NCI-H187 treated with DMSO at 0.1 percent for 48 hours (cell line): ENCODE measurements at regions not wholly inside any gene's neighbourhood (a gene's known extent, or its start where the extent isn't known, plus 50 kb on each side); places are given as distances from the start of the nearest gene placed in this dataset.
"Not testable (repeated sequence)": the region's sequence is repeated elsewhere in the genome, so short reads cannot be mapped to it uniquely, and the experiment has no call there.

Experiments
- DNase-seq: peaks from one replicate; lab custom pipeline; 2025; lab: John Stamatoyannopoulos, UW

DNA sequence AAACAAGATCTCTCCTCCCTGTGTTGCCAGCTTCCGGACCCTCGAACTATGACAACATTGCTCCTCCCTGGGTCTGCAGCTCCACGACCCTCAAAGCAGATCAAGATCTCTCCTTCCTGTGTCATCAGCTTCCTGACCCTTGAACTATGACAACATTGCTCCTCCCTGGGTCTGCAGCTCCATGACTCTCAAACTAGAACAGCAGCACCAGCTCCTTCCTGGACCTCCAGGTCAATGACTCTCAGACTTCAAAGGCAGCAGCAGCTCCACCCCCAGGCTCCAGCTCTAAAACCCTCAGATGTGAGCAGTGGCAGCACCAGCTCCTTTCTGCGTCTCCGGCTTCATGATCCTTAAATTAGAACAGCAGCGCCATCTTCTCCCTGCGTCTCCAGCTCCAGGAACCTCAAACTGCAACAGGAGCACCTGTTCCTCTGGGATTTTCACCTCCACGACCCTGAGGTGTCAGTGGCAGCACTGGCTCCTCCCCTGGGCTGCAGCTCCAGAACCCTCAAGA is 341.0 kb upstream of the SULF2 start:
- DNase-seq, result no peak

DNA sequence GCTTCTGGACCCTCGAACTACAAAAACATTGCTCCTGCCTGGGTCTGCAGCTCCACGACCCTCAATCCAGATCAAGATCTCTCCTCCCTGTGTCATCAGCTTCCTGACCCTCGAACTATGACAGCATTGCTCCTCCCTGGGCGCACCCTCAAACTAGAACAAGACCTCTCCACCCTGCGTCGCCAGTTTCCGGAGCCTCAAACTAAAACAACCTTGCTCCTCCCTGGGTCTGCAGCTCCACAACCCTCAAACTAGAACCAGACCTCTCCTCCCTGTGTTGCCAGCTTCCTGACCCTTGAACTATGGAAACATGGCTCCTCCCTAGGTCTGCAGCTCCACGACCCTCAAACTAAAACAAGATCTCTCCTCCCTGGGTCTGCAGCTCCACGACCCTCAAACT is 339.7 kb upstream of the SULF2 start:
- DNase-seq, result no peak

DNA sequence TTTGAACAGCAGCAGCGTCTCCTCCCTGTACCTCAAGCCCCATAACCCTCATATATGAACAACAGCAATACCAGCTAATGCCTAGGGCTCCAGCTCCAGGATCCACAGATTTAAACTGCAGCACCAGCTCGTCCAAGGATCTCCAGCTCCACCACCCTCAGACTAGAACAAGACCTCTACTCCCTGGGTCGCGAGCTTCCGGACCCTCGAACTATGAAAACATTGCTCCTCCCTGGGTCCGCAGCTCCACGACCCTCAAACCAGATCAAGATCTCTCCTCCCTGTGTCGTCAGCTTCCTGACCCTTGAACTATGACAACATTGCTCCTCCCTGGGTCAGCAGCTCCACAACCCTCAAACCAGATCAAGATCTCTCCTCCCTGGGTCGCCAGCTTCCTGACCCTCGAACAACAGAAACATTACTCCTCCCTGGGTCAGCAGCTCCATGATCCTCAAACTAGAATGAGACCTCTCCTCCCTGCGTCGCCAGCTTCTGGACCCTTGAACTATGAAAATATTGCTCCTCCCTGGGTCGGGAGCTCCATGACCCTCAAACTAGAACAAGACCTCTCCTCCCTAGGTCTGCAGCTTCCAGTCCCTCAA is 339.0 kb upstream of the SULF2 start:
- DNase-seq, result no peak

DNA sequence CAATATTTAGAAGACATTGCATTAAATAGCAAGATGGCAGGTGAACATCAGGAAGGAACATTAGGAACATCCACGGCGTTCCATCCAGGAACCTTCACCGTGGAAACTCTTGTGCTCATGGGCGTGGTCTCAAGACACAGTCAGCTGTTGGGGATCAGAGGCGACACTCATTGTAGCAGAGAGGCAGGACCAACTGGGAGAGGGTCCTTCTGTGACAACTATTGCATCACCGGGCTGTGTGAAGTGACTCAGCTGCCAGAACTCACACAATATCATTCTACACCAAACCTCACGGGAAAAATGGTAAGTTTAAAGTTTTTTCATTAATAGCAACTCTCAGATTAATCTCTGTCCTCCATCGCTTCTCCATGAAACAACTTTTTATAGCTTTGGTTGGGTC is 334.8 kb upstream of the SULF2 start:
- DNase-seq, result no peak

DNA sequence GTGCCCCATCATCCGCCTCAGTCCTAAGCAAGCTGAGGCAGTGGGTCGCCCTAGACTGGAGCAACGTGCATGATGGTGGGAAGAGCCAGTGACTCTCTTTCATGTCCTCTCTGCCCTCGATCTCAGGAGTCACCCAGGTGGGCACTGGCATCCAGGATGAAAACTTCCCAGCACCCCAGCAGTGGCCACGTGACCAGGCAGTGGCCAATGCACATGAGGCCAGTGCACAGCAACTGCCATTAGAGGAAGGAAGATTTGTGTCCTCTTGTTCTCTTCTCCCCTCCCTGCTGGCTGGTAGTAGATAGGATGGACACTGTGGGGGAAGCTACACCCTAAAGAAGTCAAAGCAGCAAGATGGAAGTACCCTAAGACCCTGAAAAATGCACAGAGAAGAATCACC is 334.1 kb upstream of the SULF2 start:
- not testable (repeated sequence) for DNase-seq

DNA sequence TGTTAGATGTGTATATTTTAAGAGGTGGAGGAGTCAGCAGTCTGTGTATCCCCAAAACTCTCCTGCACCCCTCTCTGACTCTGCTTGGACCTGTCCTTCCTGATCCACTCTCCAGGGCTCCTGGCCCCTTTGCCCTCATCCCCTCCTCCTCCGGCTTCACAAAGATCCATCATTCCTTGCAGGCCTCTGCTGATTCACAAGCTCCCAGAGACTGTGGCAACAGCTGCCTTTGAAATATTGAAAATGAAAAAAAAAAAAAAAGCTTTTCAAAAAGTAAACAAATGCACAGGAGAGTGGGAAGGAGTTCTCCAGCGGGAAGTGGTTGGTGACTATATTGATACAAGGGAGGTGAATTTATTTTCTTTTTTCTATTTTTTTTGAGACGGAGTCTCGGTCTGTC is 330.2 kb upstream of the SULF2 start:
- no peak for DNase-seq

DNA sequence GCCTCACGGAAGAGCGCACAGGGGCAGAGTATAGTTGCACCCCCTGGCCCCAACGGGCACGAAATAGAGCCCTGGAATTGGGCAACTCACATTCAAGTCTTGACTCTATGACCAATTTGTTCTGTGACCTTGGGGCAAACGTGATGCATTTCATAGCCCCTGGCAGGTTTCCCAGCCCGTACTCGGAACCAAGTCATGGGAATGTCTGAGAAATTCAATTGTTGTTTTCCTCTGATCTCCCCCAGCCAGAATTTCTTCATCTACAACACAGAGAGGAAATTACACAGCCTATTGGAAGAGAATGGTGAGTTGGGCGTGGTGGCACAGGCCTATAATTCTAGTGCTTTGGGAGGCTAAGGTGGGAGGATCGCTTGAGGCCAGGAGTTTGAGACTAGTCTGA is 322.3 kb upstream of the SULF2 start:
- no peak for DNase-seq

DNA sequence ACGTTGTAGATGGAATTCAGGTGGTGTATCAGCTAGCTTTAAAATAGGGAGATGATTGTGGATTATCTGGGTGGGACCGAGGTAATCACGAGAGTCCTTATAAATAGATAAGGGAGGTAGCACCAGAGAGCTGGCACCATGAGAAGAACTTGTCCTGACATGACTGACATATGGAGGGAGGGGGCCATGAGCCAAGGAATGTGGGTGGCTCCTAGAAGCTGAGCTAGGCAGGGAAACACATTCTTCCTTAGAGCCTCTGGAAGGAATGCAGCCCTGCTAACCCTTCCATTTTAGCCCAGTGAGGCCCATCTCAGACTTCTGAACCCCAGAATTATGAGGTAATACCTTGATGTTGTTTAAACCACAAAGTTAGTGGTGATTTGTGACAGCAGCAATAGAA is 321.1 kb upstream of the SULF2 start:
- no peak for DNase-seq

DNA sequence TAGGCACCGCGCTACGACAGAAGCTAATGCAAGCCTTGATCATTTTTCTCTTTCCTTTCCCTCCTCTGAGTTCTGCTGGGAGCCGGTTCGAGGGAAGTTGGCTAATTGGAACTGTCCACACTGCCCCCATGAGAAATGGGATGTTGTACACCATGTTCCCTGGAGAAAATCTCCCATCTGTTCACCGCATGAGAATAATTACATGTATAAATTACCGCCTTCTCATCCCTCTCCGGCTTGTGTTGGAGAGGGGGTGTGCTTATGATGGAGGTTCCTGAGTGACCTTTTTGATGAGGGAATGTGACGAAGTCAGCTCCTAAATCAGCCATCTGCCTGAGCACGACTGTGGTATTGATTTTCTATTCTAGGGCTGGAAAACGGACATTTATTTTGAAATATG is 320.2 kb upstream of the SULF2 start:
- no peak for DNase-seq

DNA sequence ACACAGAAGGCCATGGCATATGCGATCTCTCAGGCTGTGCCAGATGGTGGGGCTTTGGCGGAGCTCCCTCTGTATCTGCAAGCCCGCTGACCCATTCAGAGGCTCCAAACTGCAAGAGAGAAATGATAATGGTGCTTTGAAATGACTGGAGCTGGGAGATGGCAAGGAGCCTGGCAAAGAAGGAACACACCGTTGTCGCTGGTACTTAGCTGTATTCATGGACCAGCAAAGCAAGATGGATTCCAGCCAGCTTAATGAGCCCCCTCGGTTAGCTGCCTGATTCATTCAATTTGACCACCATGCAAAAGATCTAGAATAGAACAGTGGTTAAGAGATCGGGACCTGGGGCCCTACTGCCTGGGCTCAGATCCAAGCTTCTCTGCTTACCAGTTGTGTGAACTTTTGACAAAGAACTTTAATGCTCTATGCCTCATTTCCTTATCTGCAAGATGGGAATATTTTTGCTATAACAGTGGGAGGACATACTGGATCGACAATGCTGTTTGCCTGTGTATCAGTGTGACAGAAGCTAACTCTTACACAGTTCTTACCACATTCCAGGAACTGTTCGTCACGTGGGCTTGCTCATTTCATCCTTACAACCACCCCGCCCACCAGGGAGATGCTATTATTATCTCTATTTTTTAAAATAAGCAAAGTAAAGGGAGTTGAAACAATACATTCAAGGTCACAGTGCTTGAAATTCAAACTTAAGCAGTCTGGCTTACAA is 317.8 kb upstream of the SULF2 start:
- no peak for DNase-seq

DNA sequence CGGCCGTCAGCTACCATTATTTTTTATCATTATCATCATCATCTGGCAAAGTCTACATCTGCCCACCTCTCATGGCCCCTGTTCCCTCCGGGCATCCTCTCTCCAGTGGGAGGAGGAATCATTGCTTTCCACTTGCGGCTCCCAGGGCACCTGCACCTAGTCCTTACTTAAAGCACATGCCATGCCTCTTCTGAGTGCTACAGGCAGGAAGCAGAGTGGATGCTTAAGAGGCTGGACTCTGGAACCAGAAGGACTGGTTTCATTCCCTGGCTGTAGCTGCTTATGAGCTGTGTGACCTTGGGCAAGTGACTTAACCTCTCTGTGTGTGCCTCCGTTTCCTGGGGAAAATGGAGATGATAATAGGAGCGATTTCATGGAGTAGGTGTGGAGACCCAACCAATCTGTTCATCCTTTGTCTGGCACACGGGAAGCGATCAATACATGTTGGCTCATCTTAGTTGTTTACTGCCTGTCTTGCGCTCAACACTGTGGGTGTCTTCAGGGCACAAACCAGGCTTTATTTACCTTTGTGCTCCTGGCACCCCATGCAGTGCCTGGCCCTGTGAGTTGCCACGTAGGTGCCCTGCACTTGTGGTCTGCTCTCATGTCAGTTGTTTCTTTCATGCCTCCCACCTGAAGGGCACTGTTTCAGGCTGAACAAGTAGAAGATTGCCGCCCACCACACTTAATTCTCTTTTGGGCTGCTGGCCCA is 317.0 kb upstream of the SULF2 start:
- no peak for DNase-seq

DNA sequence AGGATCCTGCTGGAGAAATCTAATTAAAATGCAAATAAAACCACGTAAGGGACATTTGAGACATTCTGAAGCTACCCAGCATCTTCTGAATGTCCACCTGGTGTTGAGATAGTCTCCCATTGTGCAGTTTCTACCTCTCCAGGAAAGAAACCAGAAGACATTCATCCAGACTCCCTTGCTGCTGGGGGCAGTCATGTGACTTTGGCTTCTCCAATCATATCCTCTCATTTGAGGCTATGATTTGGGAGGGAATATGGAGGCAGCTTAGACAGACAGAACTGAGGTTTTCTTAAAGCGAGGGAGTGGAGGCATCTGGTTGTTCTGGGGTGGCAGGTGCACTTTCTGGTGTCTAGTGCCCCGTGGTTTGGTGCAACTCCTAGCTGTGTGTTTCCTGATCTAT is 315.2 kb upstream of the SULF2 start:
- DNase-seq, result no peak

DNA sequence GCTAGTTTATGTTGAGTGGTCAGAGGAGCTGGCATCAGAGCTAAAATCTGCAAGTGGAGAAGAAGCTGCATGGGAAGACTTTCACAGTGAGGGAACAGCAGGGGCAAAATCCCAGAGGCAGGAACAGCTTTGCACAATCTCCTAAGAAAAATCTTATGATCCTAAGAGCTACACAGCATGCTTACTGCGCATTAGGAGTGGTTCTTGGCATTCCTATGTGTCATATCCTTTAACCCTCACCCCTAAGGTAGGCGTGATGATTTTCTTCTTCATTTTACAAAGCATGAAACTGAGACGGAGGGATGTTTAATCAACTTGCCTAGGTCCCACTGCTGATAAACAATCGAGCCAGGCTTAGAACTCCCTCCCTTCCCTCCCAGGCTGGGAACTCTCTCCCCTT is 313.6 kb upstream of the SULF2 start:
- no peak for DNase-seq

DNA sequence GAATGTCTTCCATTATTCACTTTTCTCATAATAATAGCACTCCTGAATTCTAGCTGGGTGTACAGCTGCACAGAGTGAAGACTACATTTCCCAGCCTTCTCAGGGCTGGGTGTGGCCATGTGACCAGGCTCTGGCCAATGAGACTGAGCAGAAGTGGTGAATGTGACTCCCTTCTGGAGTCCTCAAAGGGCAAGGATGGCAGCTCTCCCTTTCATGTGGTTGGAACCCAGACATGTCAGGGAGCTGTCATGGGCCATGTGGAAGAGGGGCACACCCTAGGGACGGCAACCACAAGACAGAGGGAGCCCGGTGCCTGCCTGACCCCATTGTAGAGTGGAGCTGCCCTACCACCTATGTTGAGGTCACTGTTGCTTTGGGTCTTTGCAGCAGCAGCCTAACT is 312.8 kb upstream of the SULF2 start:
- DNase-seq, result no peak

DNA sequence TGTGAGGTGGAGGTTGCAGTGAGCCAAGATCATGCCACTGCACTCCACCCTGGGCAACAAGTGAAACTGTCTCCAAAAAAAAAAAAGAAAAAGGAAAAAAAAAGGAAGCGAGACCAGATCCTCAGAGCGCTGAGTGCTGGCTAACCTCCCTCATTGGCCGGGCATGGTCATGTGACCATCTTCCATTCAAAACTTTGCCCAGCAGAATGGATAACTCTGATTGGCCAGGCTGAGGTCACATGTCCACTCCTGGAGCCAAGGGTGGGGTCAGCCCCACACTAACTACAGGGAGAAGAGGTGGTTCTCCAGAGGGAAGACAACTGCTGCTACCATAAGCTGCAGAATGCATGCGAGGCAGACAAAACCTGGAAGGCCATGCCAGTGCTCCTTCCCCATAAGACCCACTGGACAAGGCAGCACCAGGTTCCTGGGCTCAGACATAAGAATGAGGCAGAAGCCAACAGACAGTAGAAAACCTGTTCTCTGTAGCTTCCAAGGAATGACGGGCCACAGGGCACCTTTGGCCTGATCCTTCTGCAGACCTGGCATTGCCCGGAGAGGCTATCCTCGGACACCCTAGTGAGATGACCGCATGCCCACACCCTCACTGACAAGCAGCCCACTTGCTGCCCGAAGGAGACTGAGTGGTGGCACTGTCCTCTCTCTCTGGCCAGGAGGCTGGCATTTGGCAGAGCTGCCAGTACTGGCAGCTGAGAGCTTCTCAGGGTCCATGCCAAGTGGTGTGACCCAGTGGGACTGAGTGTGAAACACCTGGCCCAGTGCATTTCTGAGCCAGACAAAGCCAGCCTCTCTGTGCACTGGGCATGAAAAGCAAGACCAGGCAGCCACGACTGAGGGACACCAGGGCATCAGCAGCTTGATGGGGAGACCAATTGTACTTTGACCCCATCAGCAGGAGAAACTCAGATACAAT is 311.9 kb upstream of the SULF2 start:
- no peak for DNase-seq

DNA sequence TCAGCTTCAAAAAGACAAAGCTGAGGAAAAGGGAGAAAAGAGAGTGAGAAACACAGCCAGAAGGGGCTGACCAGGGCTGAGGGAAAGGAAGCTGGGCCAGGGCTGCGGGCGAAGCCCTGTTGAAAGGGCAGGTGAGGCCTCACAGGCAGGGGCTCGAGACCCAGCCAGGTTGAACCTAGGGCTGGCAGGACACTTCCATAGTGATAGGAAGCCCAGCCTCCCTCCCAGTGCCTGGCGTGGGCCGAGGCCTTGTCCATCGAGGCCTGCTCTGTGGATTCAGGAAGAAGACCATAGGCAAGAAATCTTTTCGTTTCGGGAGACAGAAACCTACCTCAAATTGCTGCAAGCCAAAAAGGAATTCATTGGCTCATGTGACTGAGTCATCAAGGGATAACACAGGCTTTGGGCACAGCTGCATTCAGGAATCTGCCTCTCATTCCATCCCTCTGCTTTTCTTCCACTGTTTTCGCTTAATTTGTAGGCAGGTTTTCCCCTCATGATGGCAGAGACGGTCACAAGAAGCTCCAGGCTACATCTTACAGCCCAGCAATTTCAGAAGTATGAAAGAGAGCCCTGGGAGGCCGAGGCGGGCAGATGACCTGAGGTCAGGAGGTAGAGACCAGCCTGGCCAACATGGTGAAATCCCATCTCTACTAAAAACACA is 311.1 kb upstream of the SULF2 start:
- no peak for DNase-seq

DNA sequence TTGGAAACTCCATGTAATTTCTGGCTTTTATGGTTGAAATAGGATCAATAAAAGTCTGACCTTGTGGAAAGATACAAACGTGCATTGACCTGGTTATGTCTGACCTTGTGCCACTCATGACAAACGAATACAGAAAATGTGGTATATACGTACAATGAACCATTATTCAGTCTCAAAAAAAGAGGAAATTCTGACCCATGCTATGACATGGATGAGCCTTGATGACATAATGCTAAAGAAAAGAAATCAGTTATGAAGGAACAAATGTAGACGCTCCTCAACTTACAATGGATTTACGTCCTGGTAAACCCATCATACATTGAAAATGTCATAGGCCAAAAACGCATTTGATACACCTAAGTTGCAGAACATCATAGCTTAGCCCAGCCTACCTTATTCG is 309.7 kb upstream of the SULF2 start:
- no peak for DNase-seq

DNA sequence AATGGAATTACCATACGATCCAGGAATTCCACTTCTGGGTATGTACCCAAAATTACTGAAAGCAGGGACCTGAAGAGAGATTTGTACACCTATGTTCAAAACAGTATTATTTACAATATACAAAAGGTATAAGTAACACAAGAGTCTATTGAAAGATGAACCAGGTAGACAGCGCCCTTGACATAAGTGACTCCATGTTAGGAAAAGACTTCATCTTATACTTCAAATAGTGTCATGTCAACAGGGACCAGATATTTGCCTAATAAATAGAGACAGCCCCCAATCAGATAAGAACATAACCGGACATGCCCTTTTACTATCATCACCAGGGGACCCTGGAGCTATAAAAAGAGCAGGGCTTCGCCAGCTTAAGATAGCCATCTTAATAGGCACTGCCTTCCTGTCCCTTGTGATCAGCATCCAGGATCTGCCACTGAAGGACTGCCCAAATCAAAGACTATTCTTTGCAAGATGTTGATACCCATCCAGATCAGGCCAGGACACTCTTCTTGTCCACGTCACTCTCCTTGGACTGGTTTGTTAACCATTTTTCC is 309.0 kb upstream of the SULF2 start:
- no peak for DNase-seq

DNA sequence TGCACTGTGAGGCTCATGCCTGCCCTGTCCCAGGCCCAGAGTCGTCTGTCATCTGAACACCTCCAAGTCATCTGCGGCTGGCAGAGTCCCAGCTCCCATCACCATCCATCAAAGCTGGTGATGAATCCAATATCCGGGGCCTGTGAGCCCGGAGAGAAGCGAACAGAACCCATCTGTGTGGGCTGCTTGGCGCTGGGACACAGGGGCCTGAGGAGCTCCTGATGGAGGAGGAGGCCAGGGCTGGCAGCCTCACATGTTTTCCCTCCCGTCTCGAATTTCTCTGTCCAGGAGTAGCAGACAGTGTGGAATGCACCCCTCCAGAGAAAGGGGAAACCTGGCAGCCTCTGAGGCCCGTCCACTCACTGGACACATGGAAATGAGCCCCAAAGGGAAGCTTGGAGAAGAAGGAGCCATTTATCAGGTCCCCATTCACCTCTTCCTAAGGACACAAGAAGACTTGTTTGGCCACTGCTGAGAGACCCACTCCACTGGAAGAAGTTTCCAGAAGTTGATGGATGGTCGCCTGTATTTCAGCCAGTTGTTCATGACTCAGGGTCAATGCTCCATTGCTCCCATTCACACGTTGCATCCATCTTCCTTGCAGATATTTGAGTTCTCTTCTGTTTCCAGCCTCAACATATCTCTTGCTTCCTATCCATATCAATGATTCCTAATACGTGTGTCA is 307.5 kb upstream of the SULF2 start:
- no peak for DNase-seq

DNA sequence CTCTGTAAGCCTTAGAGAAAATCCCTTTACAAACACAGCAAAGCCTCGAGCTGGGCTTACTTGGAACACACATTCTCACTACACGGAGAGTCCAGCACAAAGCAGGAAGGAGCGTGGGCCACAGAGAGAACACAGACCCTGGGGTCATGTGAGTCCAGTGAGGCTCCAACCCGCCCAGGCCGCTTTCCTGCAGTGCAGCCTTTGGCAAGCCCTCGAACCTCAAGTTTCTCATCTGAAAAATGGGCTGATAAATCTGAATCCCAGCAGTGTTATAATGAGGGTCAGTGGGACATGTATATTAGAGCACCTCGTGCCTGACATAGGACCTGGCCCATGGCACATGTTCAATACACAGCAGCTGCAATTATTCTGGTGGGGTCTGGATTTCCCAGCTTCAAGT is 305.5 kb upstream of the SULF2 start:
- DNase-seq, result no peak

DNA sequence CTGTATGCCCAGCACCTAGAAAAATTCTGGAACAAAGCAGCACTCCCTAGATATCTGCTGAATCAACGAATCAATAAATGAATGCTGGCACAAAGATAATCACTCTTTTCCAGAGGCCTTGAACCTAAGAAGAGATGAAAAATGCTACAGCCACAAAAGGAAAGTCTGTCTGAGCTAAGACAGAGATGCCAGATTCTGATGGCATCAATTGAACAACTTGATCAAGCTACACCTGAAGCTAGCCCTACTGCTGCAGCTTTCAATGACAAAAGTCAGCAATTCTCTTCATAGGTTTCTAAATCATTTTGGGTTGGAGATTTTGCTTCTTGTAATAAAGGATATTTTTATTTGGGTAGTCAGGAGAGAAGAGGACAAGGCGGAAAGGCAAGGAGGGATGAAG is 305.0 kb upstream of the SULF2 start:
- no peak for DNase-seq
